Right forelimb (tissue), 1 donor: ENCODE measurements at regions not wholly inside any gene's neighbourhood (a gene's known extent, or its start where the extent isn't known, plus 50 kb on each side); places are given as distances from the start of the nearest gene placed in this dataset.
"Not testable (repeated sequence)": the region's sequence is repeated elsewhere in the genome, so short reads cannot be mapped to it uniquely, and the experiment has no call there.

Source experiments
- DNase-seq: peaks from one replicate; pipeline ENCODE4 v3.0.0-alpha.2; 2018

DNA sequence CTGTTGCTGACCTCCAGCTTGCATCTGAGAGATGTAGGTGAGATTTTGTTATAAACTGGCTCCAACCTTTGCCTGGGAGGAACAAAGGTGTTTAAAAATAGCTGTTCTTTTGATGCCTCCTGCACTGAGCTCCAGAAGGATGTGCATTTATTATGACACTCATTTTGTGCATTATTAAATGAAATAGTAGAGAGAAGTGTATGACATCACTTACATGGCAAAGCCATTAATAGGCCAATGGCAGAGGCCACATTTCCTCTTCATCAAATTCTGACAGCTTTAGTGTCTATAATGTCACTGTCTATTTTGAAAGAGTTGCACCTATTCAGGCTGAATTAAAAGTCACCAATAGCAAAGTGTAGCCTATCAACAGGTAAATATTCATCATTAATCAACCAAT lies 564.6 kb downstream of the FLRT2 start:
- no peak for DNase-seq

DNA sequence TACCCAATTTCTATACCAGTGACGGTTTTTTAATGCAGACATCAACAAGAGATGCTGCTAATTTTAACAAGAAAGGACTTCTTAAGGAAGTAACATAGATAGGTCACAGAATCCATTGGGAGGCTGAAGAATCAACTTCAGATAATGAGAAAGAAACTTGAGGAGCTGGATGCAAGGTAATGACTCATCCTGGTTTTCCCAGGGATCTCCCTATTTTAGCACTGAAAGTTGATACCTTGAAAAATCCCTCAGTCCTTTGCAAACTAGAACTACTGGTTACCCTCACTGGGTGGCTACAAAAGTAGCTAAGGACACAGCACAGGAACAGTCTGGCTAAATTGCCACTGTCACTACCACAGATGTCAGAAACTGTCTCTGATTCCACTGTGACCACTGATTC lies 561.9 kb downstream of the FLRT2 start:
- no peak for DNase-seq

DNA sequence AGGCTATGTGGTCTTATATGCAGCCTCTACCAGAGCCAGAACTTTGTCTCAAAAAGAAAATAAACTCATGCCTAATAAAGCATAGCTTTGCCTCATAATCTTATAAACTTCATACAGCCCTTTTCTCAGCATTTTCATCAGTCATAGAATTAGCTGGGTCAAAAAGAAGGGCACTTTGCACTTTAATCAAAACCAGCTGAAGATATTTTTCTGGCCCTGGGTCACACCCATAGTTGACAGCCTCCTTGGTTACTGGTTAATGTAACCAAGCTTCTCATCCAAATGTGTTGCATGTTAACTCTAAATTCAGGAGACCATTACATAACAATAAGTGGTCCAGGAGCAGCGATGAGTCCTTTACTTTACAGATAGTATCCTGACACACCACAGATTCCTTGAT lies 558.2 kb downstream of the FLRT2 start:
- no peak for DNase-seq

DNA sequence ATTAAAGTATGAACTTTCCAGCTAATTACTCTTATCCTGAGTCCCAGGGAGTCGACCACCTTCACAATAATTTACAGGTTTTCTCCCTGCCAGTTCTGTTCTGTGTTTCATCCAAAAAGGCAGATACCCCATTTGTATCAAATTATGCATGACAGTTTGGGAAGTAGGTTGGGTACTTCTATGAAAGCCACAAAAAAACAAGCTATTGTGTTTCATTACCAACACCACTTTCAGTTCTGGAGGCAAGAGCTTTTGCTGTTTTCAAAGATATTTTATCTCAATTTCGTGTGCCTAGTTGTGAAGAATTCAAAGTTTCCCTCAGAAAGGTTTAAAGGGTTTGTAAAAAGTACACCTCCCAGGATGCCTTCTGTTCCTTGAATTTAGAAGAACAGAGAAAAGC lies 557.4 kb downstream of the FLRT2 start:
- DNase-seq, result no peak

DNA sequence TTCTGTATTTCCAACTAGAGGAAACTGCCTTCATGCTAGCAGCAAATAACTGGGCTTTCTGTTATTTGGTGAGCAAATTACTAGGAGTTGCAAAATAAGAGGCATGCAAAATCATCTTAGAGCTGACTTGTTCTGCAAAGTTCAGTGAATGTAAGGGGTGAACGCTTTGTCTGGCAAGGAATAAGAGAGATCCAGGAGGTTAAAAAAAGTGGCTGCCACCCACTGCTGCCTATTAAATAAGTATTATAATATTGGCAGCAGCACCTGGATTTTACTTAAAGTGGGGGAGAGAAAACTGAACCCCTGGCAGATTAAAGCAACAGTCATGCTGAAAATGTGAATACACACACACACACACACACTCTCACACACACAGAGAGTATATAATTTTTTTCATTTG lies 557.0 kb downstream of the FLRT2 start:
- no peak for DNase-seq

DNA sequence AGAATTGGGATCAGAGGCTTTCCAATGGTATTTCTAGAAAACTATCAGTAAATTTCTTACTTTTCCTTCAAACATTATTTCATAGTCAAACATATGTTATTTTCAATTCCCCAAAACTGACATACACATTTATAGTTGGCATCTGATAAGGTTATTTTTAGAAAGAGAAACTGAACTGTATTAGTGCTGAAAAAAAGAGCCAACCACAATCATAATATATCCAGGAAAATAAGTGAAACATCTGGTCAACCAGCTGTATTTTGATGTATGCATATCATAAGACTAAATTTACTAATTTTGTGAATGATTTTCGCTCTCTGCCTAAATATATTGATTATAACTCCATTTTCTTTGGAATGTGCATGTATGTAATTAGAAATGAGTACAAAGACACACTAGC lies 554.2 kb downstream of the FLRT2 start:
- DNase-seq, result no peak

DNA sequence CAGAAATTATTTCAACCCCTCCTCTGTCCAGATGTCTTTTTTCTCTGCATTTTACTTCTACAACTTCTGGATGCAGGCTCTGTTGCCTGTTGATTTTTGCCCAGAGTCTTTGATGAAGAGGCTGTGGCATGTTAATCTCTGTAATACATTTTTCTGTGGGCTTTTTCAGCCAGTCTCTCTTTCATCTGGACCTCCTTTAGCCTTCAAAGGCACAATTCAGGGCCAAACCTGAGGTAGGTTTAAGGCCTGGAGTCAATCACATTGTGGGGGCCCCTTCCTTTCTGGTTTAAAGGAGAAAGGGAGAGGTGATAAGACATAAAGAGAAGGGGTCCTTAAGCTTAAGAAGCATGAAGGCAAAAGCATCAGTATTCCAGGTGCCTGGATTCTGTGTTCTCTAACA lies 553.7 kb downstream of the FLRT2 start:
- DNase-seq, result no peak

DNA sequence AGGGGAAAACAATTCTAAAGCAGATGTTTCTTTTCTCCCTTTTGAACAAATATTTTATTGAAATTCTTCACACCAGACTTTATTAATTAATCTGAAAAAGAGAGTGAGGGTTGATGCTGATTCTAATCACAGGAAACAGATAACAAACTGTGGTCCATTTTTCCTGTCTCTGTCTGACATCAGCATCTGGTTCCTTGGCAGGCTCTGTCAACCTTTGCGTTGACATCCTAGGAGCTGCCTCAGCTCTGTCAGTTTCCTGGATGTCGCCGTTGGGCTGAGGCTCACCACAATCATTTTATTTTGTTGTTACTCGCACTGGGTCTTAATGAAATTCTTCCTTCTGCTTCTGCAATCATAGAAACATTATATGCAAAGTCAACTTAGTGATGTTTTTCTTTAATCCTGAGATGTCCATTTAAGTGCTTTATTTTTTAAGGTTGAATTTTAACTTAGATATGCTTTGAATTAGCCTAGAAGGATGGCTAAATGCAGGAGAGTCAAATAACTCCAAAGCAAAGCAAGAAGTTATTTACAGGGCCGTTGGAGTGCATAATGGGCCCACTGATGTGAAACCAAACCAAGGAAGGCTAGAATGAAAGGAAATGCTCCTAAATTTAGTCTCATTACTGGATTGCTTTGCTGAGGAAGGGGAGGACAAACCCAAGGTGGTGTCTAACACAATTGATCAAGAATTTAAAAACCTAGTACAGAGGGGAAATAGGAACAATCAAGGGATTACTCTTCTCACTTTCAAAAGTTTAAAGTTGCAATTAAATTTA lies 542.4 kb downstream of the FLRT2 start:
- DNase-seq, result no peak

DNA sequence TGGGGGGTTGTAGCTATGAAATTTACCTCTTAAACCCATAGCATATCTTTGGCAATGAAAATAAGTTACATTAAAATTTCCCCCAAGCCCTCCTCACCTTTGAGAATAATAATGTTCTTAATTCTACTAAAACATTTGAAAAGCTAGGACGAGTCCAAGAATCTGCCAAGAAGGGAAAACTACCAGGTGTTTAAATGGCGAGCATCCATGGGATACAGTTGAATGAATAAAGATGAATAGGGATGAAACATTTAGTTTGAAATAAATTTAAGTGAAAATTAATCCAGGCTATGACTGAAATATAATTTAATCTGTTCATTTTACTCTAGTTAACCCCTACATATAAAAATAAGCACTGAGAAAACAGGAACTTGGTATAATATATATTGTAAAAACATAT lies 536.7 kb downstream of the FLRT2 start:
- DNase-seq, result no peak

DNA sequence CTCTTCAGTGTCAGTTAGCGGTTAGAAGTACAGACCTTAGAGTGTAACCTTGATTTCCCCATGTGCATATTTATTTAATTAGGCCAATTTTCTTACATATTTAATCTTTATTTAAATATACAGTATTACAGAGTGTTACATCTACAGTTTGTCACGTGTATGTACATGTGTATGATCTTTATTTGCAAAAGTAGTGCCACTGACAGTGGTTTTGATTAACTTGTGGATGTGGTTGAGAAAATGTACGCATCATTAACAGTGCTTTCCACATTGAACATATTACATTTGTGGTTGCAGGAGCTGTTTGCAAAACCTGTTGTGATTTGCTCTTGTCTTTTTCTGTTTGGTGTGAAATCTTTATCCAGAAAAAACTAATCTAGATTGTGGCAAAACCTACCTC lies 535.5 kb downstream of the FLRT2 start:
- DNase-seq, result no peak

DNA sequence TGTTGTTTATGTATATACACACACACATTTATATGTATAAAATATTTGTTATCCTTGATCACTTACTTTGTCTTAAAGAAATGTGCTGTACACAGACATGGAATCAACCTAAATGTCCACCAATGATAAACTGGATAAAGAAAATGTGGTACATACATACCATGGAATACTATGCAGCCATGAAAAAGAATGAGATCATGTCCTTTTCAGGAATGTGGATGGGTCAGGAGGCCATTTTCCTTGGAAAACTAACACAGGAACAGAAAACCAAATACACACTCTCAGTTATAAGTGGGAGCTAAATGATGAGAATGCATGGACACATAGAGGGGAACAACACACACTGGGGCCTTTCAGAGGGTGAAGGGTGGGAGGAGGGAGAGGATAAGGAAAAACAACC lies 534.7 kb downstream of the FLRT2 start:
- DNase-seq, result not testable (repeated sequence)

DNA sequence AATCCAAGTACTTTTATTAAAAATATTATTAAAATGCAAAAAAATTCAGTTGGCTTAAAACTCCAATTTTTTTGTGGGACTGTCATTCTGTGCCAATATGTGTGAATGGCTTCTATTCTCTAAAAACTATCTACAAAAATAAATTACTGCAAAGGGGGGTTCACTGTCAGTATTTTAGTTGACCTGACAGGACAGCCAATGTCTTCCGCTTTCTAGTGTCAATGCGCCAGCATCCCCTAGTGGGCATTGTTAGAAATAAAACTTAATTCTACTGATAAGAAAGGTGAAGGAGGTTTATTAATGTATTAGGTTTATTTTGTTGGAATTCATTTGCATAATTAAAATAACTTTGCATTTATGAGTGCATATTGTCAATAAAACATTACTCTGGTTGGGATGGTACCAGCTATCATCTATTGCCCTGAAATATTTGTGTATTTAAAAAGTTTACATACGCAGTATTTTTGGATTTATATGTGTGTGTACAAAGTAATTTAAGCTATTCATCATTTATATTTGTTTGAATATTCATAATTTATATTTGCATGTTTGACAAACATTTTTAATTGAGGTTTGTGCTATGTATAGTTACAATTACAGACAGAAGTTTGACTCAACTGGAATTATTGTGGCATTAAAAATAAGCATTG lies 527.2 kb downstream of the FLRT2 start:
- DNase-seq, result no peak

DNA sequence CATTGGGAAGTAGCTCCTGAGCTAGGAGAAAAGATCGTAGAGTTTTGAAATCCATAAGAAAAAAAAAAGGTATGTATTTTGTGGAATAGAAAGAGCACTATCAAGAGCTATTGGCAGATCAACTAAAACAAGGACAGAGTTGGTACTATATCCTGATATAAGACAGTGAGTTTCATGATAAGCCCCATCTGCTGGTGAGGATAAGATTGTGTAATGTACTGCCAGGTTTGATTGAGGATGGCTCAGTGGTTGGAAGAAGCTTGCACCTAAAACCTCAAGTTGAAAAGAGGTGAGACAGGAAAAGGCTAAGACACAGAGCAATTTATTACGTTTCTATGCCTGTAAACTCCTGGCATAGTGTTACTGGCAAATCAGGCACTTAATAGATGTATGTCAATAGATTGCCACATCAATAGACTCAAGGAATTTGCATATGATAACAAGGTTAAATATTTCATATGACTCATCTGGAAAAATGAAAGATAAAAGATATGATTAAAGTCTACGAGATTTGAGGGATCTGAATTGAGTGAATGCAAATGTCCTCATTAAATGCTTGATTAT lies 525.6 kb downstream of the FLRT2 start:
- DNase-seq, result no peak

DNA sequence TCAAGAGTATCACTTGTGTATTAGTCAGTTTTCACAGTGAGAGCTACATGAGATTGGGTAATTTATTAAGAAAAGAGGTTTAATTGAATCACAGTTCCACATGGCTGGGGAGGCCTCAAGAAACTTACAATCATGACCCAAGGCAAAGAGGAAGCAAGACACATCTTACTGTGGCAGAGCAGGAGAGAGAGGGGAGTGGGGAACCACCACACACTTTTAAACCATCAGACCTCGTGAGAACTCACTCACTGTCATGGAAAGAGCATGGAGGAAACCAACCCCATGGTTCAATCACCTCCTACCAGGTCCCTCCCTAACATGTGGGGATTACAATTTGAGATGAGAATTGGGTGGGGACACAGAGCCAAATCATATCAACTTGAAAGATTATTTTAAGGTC lies 522.9 kb downstream of the FLRT2 start:
- DNase-seq, result no peak

DNA sequence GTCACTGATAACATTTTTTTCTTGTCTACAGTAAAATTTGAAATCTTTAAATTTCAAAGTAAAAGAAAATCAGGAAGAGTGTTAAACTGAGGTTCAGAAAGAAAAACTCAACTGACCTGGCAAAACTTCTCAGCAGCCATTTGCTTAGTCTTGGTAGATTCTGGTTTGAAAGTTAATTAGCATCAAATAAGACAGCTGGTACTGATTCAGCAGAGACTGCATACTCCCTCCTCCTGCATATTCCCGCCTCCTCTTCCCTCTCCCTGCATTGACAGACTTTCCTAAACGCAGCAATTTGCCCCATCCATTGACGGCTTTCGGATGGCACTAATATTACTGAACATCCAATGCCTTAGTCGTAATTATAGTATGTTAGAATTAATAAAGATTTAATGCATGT lies 520.8 kb downstream of the FLRT2 start:
- no peak for DNase-seq

DNA sequence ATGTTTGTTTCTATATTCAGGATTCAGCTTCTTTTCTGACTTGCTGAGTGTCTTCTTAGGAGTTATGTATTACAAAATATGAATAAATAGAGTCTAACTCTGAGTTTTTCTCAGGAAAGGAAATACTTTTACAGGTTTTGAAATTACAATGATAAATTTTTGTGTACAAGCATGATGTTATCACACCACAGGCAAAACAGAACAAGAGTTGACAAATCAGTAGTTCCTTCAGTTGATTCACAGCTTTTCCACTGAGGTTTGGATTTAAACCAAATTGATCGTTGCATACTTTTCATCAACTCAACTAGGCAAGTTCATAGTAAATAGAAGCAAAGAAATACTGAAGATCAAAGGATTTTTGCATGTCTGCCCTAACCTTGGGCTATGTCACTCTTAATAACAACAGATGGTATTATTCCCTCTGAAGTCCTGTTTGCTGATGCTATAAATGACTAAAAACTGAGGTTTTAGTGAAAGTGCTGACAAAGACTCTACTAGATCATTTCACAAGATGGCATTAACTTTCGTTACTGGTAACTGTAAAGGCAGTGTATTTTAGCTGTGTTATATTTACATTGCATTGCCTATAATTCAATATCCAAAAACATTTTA lies 520.2 kb downstream of the FLRT2 start:
- no peak for DNase-seq

DNA sequence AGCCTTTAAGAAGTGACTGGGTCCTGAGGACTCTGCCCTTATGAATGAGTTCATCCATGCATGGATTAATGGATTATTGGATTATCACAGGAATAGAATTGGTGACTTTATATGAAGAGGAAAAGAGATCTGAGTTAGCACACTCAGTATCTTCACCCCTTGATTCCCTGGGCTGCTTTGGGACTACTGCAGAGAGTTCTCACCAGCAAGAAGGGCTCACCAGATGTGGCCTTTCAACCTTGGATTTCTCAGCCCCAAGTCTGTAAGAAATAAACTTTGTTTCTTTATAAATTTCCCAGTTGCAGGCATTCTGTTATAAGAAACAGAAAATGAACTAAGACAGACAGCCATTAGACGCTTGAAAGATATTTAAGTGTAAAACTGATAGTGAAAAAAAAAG lies 509.2 kb downstream of the FLRT2 start:
- no peak for DNase-seq

DNA sequence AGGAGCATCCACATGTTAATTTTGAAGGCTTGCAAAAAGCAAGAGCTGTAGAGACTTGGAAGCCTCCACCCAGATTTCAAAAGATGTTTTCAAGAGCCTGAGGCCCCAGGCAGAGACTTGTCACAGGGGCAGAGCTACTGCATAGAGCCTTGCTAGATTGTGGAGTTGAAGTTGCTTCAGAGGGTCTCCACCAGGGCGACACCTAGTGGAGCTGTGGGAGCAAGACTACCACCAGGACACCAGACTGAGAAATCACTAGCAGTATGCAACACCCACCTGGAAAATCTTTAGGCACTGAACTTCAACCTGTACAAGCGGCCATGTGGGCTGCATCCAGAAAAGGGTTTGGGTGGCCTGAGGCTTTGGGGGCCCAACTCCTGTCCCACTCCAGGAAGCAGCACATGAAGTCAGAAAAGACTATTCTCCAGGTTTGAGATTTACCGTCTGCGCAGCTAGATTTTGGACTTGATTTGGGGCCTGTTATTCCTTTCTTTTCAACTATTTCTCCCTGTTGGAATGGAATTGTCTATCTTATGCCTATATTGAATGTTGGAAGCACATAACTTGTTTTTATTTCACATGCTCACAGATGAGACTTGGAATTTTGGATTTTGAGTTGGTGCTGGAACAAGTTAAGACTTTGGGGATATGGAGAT lies 508.6 kb downstream of the FLRT2 start:
- DNase-seq, result peak; percentile 53

DNA sequence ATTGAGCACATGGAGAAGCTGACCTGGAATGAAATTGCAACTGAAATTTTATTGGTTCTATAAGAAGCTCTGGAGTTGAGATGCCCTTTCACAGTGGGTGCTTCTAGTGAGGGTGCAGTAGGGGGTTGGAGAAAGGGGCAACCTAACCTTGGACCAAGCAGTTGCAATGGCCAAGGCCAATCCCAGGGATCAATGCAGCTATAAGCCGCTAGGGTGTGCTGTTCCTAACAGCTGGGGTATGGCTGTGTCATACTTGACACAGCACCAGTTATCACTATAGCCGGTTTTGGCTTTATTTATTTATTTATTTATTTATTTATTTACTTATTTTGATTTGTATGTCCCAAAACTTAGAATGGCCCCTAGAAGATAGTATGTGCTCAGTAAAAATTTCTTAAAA lies 505.9 kb downstream of the FLRT2 start:
- no peak for DNase-seq

DNA sequence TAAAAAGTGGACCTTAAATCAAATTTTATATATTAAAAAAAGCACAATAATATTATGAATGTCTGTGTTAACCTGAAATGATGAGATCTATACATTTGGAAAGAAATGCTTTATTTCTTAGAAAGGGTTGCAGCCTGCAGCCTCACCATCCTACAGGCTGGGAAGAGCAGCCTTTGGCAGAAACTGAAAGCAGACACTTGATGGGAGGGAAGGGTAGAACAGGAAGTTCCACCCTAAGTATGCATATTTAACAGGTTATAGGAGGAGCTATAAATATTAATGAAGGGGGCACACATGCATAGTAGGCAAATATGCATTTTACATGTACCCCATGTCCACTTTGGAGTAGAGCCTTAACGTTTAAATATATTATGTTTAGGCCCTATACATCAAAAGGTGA lies 498.0 kb downstream of the FLRT2 start:
- no peak for DNase-seq

DNA sequence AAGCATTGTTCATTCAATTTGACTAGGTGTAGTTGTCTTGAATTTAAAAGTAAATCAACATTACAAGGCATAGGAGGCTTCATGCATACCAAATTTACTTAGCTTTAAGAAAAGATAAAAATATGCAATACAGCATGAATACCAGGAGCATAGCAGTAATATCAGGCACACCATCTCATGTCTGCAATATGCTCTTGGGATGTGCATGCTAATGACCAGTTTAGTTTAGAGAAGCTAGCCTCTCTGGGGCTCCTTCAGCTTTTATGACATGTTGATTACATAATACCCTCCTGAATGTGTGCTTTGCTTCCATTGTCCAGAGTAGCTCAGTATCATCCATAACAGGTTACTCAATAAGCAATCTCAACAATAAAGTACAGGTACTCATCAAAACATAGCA lies 497.2 kb downstream of the FLRT2 start:
- no peak for DNase-seq

DNA sequence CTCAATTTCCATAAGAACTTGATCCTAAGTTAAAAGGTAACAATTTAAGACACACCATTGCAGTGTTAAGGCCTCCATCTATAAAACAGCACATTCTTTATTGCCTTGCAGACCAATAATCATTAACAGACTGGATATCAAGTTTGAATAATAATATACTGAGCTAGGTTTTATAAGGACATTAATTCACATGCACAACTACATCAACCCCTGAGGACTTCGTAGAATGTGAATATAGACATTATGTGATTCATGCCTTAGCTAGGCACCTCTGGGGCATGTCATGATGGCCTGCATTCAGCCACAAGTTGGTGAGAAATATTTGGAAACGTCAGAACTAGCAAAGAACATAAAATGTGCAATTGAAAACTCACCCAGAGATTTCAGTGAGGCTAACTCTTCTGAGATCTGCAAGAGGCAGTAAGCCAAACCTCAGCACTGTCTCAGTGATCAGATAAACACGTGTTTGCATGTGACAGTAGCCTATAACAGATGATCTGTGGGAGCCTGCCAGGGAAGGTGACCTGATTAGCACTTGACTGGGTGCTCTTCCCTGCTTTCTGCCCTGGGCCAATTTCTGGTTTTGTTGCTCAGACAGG lies 492.2 kb downstream of the FLRT2 start:
- DNase-seq, result no peak

DNA sequence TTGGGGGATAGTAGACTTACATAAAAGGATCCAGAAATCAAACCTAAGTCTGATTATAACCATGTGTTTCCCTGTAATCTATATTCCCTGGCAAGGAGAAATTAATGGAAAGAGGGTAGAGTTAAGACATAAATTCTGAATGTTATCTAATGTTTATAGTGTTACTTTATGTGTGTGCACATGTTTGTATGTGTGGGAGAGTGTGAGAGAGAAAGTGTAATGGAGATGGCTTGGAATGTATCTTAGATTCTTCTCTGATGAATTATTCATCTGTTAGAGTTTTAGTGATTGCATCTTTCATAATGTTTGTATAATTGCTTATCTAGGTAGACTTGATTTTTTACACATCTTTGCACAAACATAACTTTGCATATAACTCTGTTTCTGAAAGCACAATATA lies 490.9 kb downstream of the FLRT2 start:
- DNase-seq, result no peak
